ENCODE measurements at regions not wholly inside any gene's neighbourhood (a gene's known extent, or its start where the extent isn't known, plus 50 kb on each side); places are given as distances from the start of the nearest gene placed in this dataset.

- TF ChIP-seq POLR2A (IDR thresholded peaks at IDR 0.05; ENCODE audit: low read depth, low read length), result no peak
- TF ChIP-seq CTCF (conservative IDR thresholded peaks at IDR 0.05; ENCODE audit: low read depth, low read length), result no peak
- no peak for TF ChIP-seq RAD21 (IDR thresholded peaks at IDR 0.05; ENCODE audit: low read length)
- no peak for TF ChIP-seq FOS (IDR thresholded peaks at IDR 0.05; ENCODE audit: low read depth, low read length)
- TF ChIP-seq USF2 (IDR thresholded peaks at IDR 0.05; ENCODE audit: low read depth, low read length), result no peak
- TF ChIP-seq, protein P1, sequence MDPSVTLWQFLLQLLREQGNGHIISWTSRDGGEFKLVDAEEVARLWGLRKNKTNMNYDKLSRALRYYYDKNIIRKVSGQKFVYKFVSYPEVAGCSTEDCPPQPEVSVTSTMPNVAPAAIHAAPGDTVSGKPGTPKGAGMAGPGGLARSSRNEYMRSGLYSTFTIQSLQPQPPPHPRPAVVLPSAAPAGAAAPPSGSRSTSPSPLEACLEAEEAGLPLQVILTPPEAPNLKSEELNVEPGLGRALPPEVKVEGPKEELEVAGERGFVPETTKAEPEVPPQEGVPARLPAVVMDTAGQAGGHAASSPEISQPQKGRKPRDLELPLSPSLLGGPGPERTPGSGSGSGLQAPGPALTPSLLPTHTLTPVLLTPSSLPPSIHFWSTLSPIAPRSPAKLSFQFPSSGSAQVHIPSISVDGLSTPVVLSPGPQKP (IDR thresholded peaks at IDR 0.05; ENCODE audit: borderline replicate concordance, low read depth, low read length), result no peak
- no peak for TF ChIP-seq MAZ (IDR thresholded peaks at IDR 0.05; ENCODE audit: borderline replicate concordance, low read depth, low read length)
- TF ChIP-seq MXI1 (IDR thresholded peaks at IDR 0.05; ENCODE audit: borderline replicate concordance, low read depth, low read length), result no peak
- TF ChIP-seq RFX5 (IDR thresholded peaks at IDR 0.05; ENCODE audit: low read depth, low read length), result no peak
- TF ChIP-seq BHLHE40 (IDR thresholded peaks at IDR 0.05; ENCODE audit: low read depth, low read length), result no peak
- TF ChIP-seq NFE2L2 (IDR thresholded peaks at IDR 0.05; ENCODE audit: low read depth, low read length), result no peak
- no peak for TF ChIP-seq CEBPB (IDR thresholded peaks at IDR 0.05; ENCODE audit: low read depth, low read length)
- TF ChIP-seq MAFK (IDR thresholded peaks at IDR 0.05; ENCODE audit: low read depth, low read length), result no peak
- no peak for TF ChIP-seq SMC3 (IDR thresholded peaks at IDR 0.05; ENCODE audit: low read depth, low read length)
These were observed 57.0 kb downstream of the FAM50B start for GRCh38 chr6:3905945-3906845.

Measured in IMR-90 (cell line).